ENCODE measurements at regions not wholly inside any gene's neighbourhood (a gene's known extent, or its start where the extent isn't known, plus 50 kb on each side); places are given as distances from the start of the nearest gene placed in this dataset.

GRCh38 chr4:144910723-144911122, 187.3 kb downstream of the ANAPC10 start:
- Histone ChIP-seq H3K36me3 (ENCODE audit: control insufficient read depth in 2 of 2, extremely low read depth in 1 of 2, insufficient read depth in 2 of 2, low read length in 2 of 2) (no peaks in the 10 kb centered on the region), H3K27ac (ENCODE audit: insufficient read depth, low read depth, low read length) (no peak overlapping the region), H3K27me3 (ENCODE audit: control insufficient read depth in 2 of 2, insufficient read depth in 2 of 2, low read length in 2 of 2) (no peaks in the 10 kb centered on the region), H3K4me2 (ENCODE audit: insufficient read depth, low read length) (no peak overlapping the region), H2AFZ (ENCODE audit: low read depth, low read length) (no peak overlapping the region), H3K4me1 (ENCODE audit: control insufficient read depth, extremely low read depth, insufficient read depth, low read length) (peaks cover 13% of the 10 kb centered on the region), H4K20me1 (replicated peaks; ENCODE audit: control insufficient read depth, extremely low read depth, insufficient read depth, low read length) (no peaks in the 10 kb centered on the region), H3K79me2 (ENCODE audit: control insufficient read depth, insufficient read depth, low read length) (no peaks in the 10 kb centered on the region), H3K9me1 (replicated peaks; ENCODE audit: control insufficient read depth, extremely low read depth, insufficient read depth, low read length) (no peaks in the 10 kb centered on the region), H3K9ac (replicated peaks; ENCODE audit: extremely low read depth, insufficient read depth, low read length) (no peak overlapping the region), H3K9me3 (replicated peaks; ENCODE audit: control insufficient read depth, insufficient read depth, low read length) (no peaks in the 10 kb centered on the region), H3K4me3 (replicated peaks in 1 of 3; ENCODE audit: insufficient read depth in 1 of 3, low read depth in 1 of 3, low read length in 3 of 3) (no peak overlapping the region)
- no TSS peak for BruUV-seq (replicated peaks)
- no peak for FAIRE-seq
- POLR2A ChIA-PET, result no interaction called here
- CTCF ChIA-PET, result no interaction called here
- intact Hi-C loops (cut with micrococcal nuclease), result no loop called here
- dilution Hi-C loops (cut with MboI; ENCODE audit: extremely low pct_ligation_motif_present, low sequenced_read_pairs), result no loop called here
- no peak for DNase-seq (ENCODE audit: low read depth, low spot score)
- TF ChIP-seq MYC (IDR thresholded peaks at IDR 0.05; ENCODE audit: low read depth, low read length) (no peak), JUN (IDR thresholded peaks at IDR 0.05; ENCODE audit: borderline replicate concordance, insufficient read depth, insufficient read length, low read depth) (no peak), POLR2A (IDR thresholded peaks at IDR 0.05; ENCODE audit: low read depth, low read length) (no peak), CTCF (IDR thresholded peaks at IDR 0.05; ENCODE audit: extremely low read depth in 1 of 2, insufficient read depth in 1 of 2, low read depth in 1 of 2, low read length in 2 of 2) (no peak), GATA2 (IDR thresholded peaks at IDR 0.05; ENCODE audit: insufficient read depth, insufficient read length, low read depth, low read length) (no peak), EZH2 (IDR thresholded peaks at IDR 0.05; ENCODE audit: borderline replicate concordance, low read depth, low read length, severe bottlenecking) (no peak), POLR2AphosphoS5 (IDR thresholded peaks at IDR 0.05; ENCODE audit: insufficient read depth, low read depth, low read length) (no peak), MAX (IDR thresholded peaks at IDR 0.05; ENCODE audit: insufficient read depth, insufficient read length) (no peak), FOS (IDR thresholded peaks at IDR 0.05; ENCODE audit: borderline replicate concordance, insufficient read depth, low read length) (no peak)
